K562 (cell line): ENCODE measurements at regions not wholly inside any gene's neighbourhood (a gene's known extent, or its start where the extent isn't known, plus 50 kb on each side); places are given as distances from the start of the nearest gene placed in this dataset.

Experiments
- BACH1 ChIP-seq: fragments of 200-800 bp; sonication (Bioruptor generic); IDR thresholded peaks from 2 replicates; pipeline ENCODE4 v1.6.1; 2016; ENCODE audit warnings: missing genetic modification characterization, missing compliant biosample characterization
- CTCF ChIP-seq, 3 experiments: IDR thresholded peaks in 2 of 3; conservative IDR thresholded peaks in 1 of 3; 2 replicates each; pipeline ENCODE4 v1.5.1; 2011 to 2012; ENCODE audit warnings: low read length in 3 of 3, mild to moderate bottlenecking in 3 of 3, control low read depth in 2 of 3, improper control_type of control experiment in 1 of 3, inconsistent platforms in 1 of 3, low read depth in 1 of 3, mixed read lengths in 1 of 3, moderate library complexity in 1 of 3; ENCODE audit not compliant: insufficient read depth in 2 of 3
- E2F6 ChIP-seq, 2 experiments: IDR thresholded peaks; 2 replicates each; pipeline ENCODE4 v1.6.1; 2011; ENCODE audit warnings: borderline replicate concordance in 1 of 2, control low read depth in 1 of 2, low read depth in 1 of 2, low read length in 1 of 2, mild to moderate bottlenecking in 1 of 2, mixed read lengths in 1 of 2, moderate library complexity in 1 of 2; ENCODE audit not compliant: insufficient read depth in 1 of 2, insufficient read length in 1 of 2, poor library complexity in 1 of 2, severe bottlenecking in 1 of 2; ENCODE audit errors: extremely low read depth in 1 of 2
- NCOA4 ChIP-seq: fragments of 450-650 bp; IDR thresholded peaks from 2 replicates; pipeline ENCODE4 v1.6.1; 2018; ENCODE audit warnings: mild to moderate bottlenecking; ENCODE audit not compliant: partially characterized antibody
- SMARCB1 ChIP-seq: IDR thresholded peaks from 2 replicates; pipeline ENCODE4 v1.6.1; 2011; ENCODE audit warnings: improper control_type of control experiment, low read depth; ENCODE audit not compliant: insufficient read length
- ZNF512 ChIP-seq: IDR thresholded peaks from 2 replicates; pipeline ENCODE4 v1.6.1; 2016; ENCODE audit warnings: missing genetic modification characterization, missing compliant biosample characterization
- ZZZ3 ChIP-seq: fragments of 450-650 bp; IDR thresholded peaks from 2 replicates; pipeline ENCODE4 v1.6.1; 2016; ENCODE audit warnings: antibody characterized with exemption, mild to moderate bottlenecking, moderate library complexity

DNA sequence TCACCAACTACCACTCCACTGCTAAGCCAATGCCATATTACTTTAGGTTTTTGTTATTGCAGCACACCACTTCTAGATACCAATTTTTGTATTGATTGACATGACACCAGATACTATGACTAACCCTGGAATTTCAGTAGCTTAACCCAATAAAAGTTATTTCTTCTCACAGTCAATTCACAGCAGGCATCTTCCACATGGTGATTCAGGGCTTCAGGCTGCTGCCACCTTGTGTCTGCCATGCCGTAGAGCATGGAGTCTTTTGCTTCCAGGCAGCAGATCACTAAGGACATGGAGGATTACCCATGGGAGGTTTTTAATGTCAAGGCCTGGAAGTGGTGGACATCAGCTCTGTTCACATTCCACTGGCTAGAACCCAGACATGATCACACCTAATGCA, 56.4 kb upstream of the LTA4H start (continued):
- no peak for TF ChIP-seq ZNF512
- no peak for TF ChIP-seq NCOA4
- TF ChIP-seq E2F6 (IDR thresholded peaks at IDR 0.05; ENCODE audit: borderline replicate concordance in 1 of 2, extremely low read depth in 1 of 2, insufficient read depth in 1 of 2, insufficient read length in 1 of 2, low read depth in 1 of 2, low read length in 1 of 2, poor library complexity in 1 of 2, severe bottlenecking in 1 of 2) = no peak
- peak; percentile 29 to 39 (median 38); a peak in 3 of 6 replicates for TF ChIP-seq CTCF (IDR thresholded peaks at IDR 0.05 in 2 of 3, conservative IDR thresholded peaks at IDR 0.05 in 1 of 3; ENCODE audit: insufficient read depth in 2 of 3, low read depth in 1 of 3, low read length in 3 of 3)
- no peak for TF ChIP-seq SMARCB1
- TF ChIP-seq ZZZ3 = no peak
- no peak for TF ChIP-seq BACH1
